A549 (cell line): ENCODE measurements at regions not wholly inside any gene's neighbourhood (a gene's known extent, or its start where the extent isn't known, plus 50 kb on each side); places are given as distances from the start of the nearest gene placed in this dataset.

Source experiments
- ATAC-seq, 2 experiments: fragments of 200-7000 bp in 1 of 2; fragments of >200 bp in 1 of 2; cut with Nextera tagmentation in 1 of 2; cut with Tn5 transposase in 1 of 2; 3 replicates each; pipeline versions ENCODE4 v1.8.0 to v1.9.1; 2018 to 2020; ENCODE audit warnings: mild to moderate bottlenecking in 1 of 2, moderate library complexity in 1 of 2
- CTCF ChIA-PET: fragments of 300-600 bp; sonication (Branson Sonifier 250); formaldehyde crosslinking; extraction: SDS; loops from one replicate; lab custom pipeline; 2021; ENCODE audit warnings: antibody characterized with exemption, inconsistent platforms; lab: Yijun Ruan, JAX
- POLR2A ChIA-PET: fragments of 350-600 bp; formaldehyde crosslinking; extraction: SDS; loops from one replicate; lab custom pipeline; 2021; ENCODE audit warnings: antibody characterized with exemption, inconsistent platforms; lab: Yijun Ruan, JAX
- DNase-seq, 2 experiments: peaks; one replicate each; pipeline versions ENCODE4 v3.0.0 to v3.0.0-alpha.2; 2011 to 2016; ENCODE audit warnings: low read depth in 1 of 2, low spot score in 1 of 2
- FAIRE-seq: peaks from 2 replicates; lab custom pipeline; 2011; peaks lifted over from hg19 to GRCh38; lab: Jason Lieb, UNC
- H3K27ac ChIP-seq, 2 experiments: fragments of >200 bp; sonication (Bioruptor Twin); formaldehyde crosslinking; 3 replicates each; pipeline ENCODE4 v1.5.1; 2016 to 2017
- H3K4me1 ChIP-seq: fragments of >200 bp; sonication (Bioruptor Twin); formaldehyde crosslinking; 3 replicates; pipeline ENCODE4 v1.6.1; 2016
- H3K4me2 ChIP-seq: fragments of >200 bp; sonication (Bioruptor Twin); formaldehyde crosslinking; 3 replicates; pipeline ENCODE4 v1.6.1; 2016
- H3K4me3 ChIP-seq: fragments of >200 bp; sonication (Bioruptor Twin); formaldehyde crosslinking; 3 replicates; pipeline ENCODE4 v1.5.1; 2016
- H3K9me3 ChIP-seq: fragments of >200 bp; sonication (Bioruptor Twin); formaldehyde crosslinking; 3 replicates; pipeline ENCODE4 v1.6.1; 2016
- CBX8 ChIP-seq: fragments of 200-600 bp; sonication (generic); IDR thresholded peaks from 2 replicates; pipeline ENCODE4 v1.6.1; 2016
- CEBPB ChIP-seq, 2 experiments: fragments of >200 bp in 1 of 2; sonication (Bioruptor Twin) in 1 of 2; formaldehyde crosslinking in 1 of 2; IDR thresholded peaks; 2 replicates each; pipeline ENCODE4 v1.6.1; 2012 to 2016
- CHD4 ChIP-seq: fragments of 200-600 bp; sonication (generic); IDR thresholded peaks from 2 replicates; pipeline ENCODE4 v1.6.1; 2016; ENCODE audit warnings: antibody characterized with exemption, mild to moderate bottlenecking, borderline replicate concordance
- EHF ChIP-seq: fragments of 250-450 bp; sonication (Bioruptor Pico); IDR thresholded peaks from 2 replicates; pipeline ENCODE4 v1.5.0; 2020; ENCODE audit warnings: mild to moderate bottlenecking
- HOXB13 ChIP-seq: fragments of 250-450 bp; sonication (Bioruptor Pico); IDR thresholded peaks from 2 replicates; pipeline ENCODE4 v1.5.0; 2020; ENCODE audit warnings: low read depth, mild to moderate bottlenecking, moderate library complexity
- NR3C1 ChIP-seq: fragments of >200 bp; sonication (Bioruptor Twin); formaldehyde crosslinking; IDR thresholded peaks from 3 replicates; pipeline ENCODE4 v1.6.1; 2017
- RARB ChIP-seq: fragments of 250-450 bp; sonication (Bioruptor Pico); IDR thresholded peaks from 2 replicates; pipeline ENCODE4 v1.8.0; 2021; ENCODE audit warnings: mild to moderate bottlenecking, moderate library complexity
- ZC3H11A ChIP-seq: fragments of 450-650 bp; IDR thresholded peaks from 2 replicates; pipeline ENCODE4 v1.6.1; 2014; ENCODE audit warnings: antibody characterized with exemption, mild to moderate bottlenecking
- ZFP36 ChIP-seq: fragments of 450-650 bp; IDR thresholded peaks from 2 replicates; pipeline ENCODE4 v1.6.1; 2014; ENCODE audit warnings: borderline replicate concordance; ENCODE audit not compliant: partially characterized antibody
- WGBS: methylation state at CpG from one replicate; pipeline ENCODE4 v1.1.6; 2017; ENCODE audit errors: missing lambda C conversion rate; 5-methylcytosine and 5-hydroxymethylcytosine counted together
- TF ChIP-seq, protein P1 (sequence below): fragments of 250-450 bp; sonication (Bioruptor Pico); IDR thresholded peaks from 2 replicates; pipeline ENCODE4 v1.5.0; 2020; ENCODE audit warnings: low read depth, mild to moderate bottlenecking, moderate library complexity
- TF ChIP-seq, protein P2 (sequence below): IDR thresholded peaks from 2 replicates; pipeline ENCODE4 v1.6.1; 2012; ENCODE audit warnings: low read depth, borderline replicate concordance
- TF ChIP-seq, protein P3 (sequence below): IDR thresholded peaks from 2 replicates; pipeline ENCODE4 v1.6.1; 2012
- TF ChIP-seq, protein P4 (sequence below): fragments of 150-350 bp; IDR thresholded peaks from 2 replicates; pipeline ENCODE4 v1.6.1; 2014; ENCODE audit warnings: low read depth, mild to moderate bottlenecking, low read length

DNA sequence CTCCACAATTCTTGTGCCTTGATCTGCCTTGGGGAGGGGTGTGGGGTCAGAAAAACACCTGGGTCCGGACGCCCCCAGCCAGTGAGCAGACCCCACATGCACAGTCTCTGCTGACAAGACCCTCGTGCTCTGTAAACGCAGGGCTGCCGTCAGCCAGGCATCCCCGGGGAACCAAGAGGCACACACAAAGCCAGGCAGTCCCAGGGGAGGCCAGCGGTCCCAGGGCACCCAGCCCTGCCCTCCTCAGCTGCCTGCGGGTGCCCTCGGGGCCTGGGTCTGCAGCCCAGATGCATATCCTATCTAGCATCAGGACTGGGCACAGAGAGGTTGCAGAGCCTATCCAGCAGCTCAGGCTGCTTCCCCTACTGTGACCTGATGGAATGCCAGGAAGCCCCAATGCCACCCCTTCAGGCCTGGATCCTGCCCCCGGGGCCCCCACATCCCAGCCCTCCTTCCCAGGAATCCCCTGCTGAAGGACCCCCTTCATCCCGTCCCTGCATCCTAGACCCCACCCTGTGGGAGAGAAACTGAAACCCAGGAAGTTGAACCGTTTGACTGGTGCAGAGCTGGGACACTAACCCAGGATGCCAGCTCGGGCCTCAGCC is 92.4 kb downstream of the MICALL2 start:
- H3K9me3 ChIP-seq: peaks cover 3% of the 10 kb centered on the region; the same call in 1 of the 3 replicates
- no peak for ATAC-seq
- CTCF ChIA-PET: interaction anchor here (0.7 to 2.6 kb wide), 3 partner anchors 22 to 798 kb away, joined by 3 to 11 read pairs (median 3); no protein-coding TSS in a partner anchor
- H3K4me2 ChIP-seq: no peak overlapping the region
- WGBS: 44% methylated on average over 12 of the region's 13 CpGs
- TF ChIP-seq, protein P1, sequence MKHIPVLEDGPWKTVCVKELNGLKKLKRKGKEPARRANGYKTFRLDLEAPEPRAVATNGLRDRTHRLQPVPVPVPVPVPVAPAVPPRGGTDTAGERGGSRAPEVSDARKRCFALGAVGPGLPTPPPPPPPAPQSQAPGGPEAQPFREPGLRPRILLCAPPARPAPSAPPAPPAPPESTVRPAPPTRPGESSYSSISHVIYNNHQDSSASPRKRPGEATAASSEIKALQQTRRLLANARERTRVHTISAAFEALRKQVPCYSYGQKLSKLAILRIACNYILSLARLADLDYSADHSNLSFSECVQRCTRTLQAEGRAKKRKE (CRISPR knock-in tag): no peak
- TF ChIP-seq CHD4: no peak
- no peak for TF ChIP-seq ZC3H11A
- TF ChIP-seq EHF (CRISPR knock-in tag): no peak
- no peak for TF ChIP-seq RARB (CRISPR knock-in tag)
- no peak for TF ChIP-seq CBX8
- TF ChIP-seq NR3C1: no peak
- TF ChIP-seq, protein P2, sequence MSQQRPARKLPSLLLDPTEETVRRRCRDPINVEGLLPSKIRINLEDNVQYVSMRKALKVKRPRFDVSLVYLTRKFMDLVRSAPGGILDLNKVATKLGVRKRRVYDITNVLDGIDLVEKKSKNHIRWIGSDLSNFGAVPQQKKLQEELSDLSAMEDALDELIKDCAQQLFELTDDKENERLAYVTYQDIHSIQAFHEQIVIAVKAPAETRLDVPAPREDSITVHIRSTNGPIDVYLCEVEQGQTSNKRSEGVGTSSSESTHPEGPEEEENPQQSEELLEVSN: no peak
- TF ChIP-seq, protein P3, sequence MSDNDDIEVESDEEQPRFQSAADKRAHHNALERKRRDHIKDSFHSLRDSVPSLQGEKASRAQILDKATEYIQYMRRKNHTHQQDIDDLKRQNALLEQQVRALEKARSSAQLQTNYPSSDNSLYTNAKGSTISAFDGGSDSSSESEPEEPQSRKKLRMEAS: no peak
- POLR2A ChIA-PET: no interaction called here
- H3K4me3 ChIP-seq: no peak overlapping the region
- no peak for DNase-seq
- H3K27ac ChIP-seq: no peak overlapping the region
- H3K4me1 ChIP-seq: peaks cover 10% of the 10 kb centered on the region
- FAIRE-seq: no peak

DNA sequence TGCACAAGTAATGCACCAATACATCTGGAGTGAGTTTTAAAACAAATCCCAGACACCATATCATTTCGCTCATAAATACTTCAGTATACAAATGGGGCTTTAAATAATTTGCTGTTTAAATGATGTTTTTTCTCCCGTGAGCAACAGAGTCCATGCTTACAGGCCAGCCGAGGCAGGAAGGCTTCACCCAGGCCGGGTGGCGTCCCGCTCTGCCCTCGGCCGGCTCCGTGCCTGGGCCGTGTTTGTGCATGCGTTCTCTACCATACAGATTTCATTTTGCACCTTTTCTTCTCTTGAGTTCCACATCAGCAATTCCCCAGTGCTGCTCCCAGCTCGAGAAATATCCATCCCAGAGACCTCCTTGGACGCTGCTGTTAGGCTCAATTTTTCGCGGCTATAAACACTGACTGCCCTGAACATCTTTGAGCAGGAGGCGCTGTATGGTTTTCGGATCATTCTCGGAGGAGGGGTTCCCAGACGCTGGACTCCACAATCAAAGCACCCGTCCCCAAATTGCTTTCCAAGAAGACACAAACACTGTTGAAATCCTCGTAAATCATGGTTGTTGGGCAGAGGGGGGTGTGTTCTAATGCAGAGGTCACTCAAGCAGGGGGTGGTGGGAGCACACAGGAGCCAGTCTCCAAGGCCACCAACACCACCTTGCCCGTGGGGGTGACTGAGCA is 91.6 kb downstream of the MICALL2 start:
- H3K27ac ChIP-seq: no peak overlapping the region
- ATAC-seq (no peak), DNase-seq (no peak), FAIRE-seq (no peak)
- CTCF ChIA-PET: interaction anchor here (0.7 to 1.2 kb wide), 3 partner anchors 37 to 797 kb away, joined by 3 read pairs; no protein-coding TSS in a partner anchor
- H3K9me3 ChIP-seq: peaks cover 3% of the 10 kb centered on the region; the same call in 1 of the 3 replicates
- 71% methylated on average over 22 of the region's 22 CpGs for WGBS
- peaks cover 10% of the 10 kb centered on the region for H3K4me1 ChIP-seq
- POLR2A ChIA-PET: no interaction called here
- H3K4me3 ChIP-seq: no peak overlapping the region
- H3K4me2 ChIP-seq: no peak overlapping the region
- TF ChIP-seq, protein P4, sequence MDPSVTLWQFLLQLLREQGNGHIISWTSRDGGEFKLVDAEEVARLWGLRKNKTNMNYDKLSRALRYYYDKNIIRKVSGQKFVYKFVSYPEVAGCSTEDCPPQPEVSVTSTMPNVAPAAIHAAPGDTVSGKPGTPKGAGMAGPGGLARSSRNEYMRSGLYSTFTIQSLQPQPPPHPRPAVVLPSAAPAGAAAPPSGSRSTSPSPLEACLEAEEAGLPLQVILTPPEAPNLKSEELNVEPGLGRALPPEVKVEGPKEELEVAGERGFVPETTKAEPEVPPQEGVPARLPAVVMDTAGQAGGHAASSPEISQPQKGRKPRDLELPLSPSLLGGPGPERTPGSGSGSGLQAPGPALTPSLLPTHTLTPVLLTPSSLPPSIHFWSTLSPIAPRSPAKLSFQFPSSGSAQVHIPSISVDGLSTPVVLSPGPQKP: no peak
- no peak for TF ChIP-seq HOXB13 (CRISPR knock-in tag)
- TF ChIP-seq CEBPB (IDR thresholded peaks at IDR 0.05): no peak

DNA sequence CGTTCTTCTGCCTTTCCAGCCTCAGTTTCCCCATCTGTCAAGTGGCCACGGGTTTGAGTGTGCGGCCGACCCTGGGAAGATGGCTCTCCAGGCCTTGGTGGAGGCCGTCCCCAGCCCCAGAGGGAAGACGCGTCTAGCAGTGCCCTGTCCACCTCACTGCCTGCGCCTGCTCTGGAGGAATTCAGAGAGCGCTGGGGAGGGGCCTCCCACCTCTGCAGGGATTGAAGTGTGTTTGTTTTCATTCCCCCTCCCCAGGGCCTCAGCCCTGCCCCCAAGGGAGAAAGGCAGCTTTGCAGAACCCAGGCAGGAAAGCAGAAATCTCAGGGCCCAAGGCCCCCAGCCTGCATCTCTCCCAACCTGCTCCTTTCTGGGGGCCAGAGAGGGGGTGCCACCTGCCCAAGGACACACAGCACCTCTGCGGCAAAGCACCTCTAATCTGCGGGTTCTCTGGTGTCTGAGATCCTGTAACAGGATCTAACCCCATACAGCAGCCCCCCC is 91.0 kb downstream of the MICALL2 start:
- DNase-seq: no peak
- WGBS: 77% methylated on average over 11 of the region's 11 CpGs
- no peak overlapping the region; the same call in 2 of the 3 replicates for H3K4me2 ChIP-seq
- no peak; a peak in 1 of 6 replicates for ATAC-seq
- TF ChIP-seq ZC3H11A (no peak), ZFP36 (peak; percentile 53)
- no peak for FAIRE-seq
- CTCF ChIA-PET: interaction anchor here (0.6 to 1.4 kb wide), 10 partner anchors 14 to 173 kb away, joined by 3 to 7 read pairs (median 3); no protein-coding TSS in a partner anchor
- peaks cover 3% of the 10 kb centered on the region; the same call in 1 of the 3 replicates for H3K9me3 ChIP-seq
- POLR2A ChIA-PET: no interaction called here
- peaks cover 10% of the 10 kb centered on the region for H3K4me1 ChIP-seq
- no peak overlapping the region for H3K4me3 ChIP-seq
- H3K27ac ChIP-seq: no peak overlapping the region
